ENCODE measurements at regions not wholly inside any gene's neighbourhood (a gene's known extent, or its start where the extent isn't known, plus 50 kb on each side); places are given as distances from the start of the nearest gene placed in this dataset.

- TF ChIP-seq CTCF (IDR thresholded peaks at IDR 0.05) (no peak), POLR2A (IDR thresholded peaks at IDR 0.05) (no peak)
Measured at GRCh38 chr17:70736375-70736957, 567.1 kb downstream of the KCNJ2 start.

Measured in Peyer's patch (tissue), 4 donors.